HG03175 (cell line): ENCODE measurements at regions not wholly inside any gene's neighbourhood (a gene's known extent, or its start where the extent isn't known, plus 50 kb on each side); places are given as distances from the start of the nearest gene placed in this dataset.
"Not testable (repeated sequence)": the region's sequence is repeated elsewhere in the genome, so short reads cannot be mapped to it uniquely, and the experiment has no call there.

Source experiments
- ATAC-seq: cut with Tn5 transposase; IDR thresholded peaks from one replicate; pipeline ENCODE4 v1.9.1; 2021; ENCODE audit warnings: mild to moderate bottlenecking, moderate library complexity; ENCODE audit not compliant: unreplicated experiment

- no peak for ATAC-seq
These were observed 719.7 kb upstream of the BCHE start for GRCh38 chr3:166556955-166557354.

DNA sequence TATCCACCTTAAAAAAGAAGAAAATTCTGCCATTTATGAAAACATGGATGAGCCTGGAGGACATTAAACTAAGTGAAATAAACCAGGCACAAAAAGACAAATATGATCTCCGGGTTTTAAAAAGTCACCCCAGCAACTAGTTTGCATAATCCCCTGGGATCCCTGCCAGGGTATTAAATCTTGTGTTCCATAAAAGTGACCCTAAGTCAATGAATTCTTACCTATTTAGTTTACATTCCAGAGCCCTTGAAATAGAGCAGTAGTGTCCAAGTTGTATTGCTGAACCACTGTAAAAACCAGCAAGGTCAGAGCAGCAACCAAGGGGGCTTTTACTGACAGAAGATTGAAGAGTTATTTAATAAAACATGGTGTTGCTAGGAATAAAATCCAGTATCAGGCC is 716.8 kb upstream of the BCHE start:
- no peak for ATAC-seq

- no peak for ATAC-seq
These were observed 696.5 kb upstream of the BCHE start for GRCh38 chr3:166533740-166534139.

DNA sequence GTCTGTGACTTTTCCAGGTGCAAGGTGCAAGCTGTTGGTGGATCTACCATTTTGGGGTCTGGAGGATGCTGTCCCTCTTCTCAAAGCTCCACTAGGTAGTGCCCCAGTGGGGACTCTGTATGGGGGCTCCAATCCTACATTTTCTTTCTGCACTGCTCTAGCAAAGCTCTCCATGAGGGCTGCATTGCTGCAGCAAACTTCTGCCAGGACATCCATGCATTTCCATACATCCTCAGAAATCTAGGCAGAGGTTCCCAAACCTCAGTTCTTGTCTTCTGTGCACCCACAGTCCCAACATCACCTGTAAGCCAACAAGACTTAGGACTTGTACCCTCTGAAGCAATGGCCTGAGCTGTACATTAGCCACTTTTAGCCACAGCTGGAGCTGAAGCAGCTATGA is 694.5 kb upstream of the BCHE start:
- ATAC-seq: no peak

GRCh38 chr3:166527325-166527724 is 690.1 kb upstream of the BCHE start:
- ATAC-seq: no peak

DNA sequence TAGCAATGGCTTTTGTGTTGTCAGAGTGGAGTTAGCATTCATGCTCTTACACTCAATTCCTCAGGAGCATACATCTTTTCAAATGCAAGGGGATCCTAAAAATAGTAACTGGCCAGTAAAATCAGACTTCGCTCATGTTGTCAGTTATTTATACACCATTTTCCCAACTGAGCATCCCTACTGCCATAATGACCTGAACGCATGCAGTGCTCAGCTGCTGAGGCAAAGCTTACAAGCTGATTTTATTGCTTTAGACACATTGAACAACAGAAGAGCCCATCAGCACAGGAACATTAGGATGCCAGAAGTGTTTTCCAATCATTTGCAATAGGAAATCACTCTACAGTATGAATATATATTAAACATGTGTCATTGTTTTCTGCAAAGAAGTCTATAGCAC is 689.7 kb upstream of the BCHE start:
- ATAC-seq: no peak

GRCh38 chr3:166522017-166522416 is 684.8 kb upstream of the BCHE start:
- ATAC-seq: no peak

GRCh38 chr3:166519443-166519842 is 682.2 kb upstream of the BCHE start:
- no peak for ATAC-seq

GRCh38 chr3:166518040-166518439 is 680.8 kb upstream of the BCHE start:
- ATAC-seq: no peak

- ATAC-seq: no peak
These were observed 673.2 kb upstream of the BCHE start for GRCh38 chr3:166510382-166510781.

- ATAC-seq: not testable (repeated sequence)
These were observed 663.2 kb upstream of the BCHE start for GRCh38 chr3:166500420-166500819.

GRCh38 chr3:166499636-166500035 is 662.4 kb upstream of the BCHE start:
- no peak for ATAC-seq

- no peak for ATAC-seq
These were observed 661.2 kb upstream of the BCHE start for GRCh38 chr3:166498446-166498845.

- no peak for ATAC-seq
These were observed 652.6 kb upstream of the BCHE start for GRCh38 chr3:166489826-166490225.

DNA sequence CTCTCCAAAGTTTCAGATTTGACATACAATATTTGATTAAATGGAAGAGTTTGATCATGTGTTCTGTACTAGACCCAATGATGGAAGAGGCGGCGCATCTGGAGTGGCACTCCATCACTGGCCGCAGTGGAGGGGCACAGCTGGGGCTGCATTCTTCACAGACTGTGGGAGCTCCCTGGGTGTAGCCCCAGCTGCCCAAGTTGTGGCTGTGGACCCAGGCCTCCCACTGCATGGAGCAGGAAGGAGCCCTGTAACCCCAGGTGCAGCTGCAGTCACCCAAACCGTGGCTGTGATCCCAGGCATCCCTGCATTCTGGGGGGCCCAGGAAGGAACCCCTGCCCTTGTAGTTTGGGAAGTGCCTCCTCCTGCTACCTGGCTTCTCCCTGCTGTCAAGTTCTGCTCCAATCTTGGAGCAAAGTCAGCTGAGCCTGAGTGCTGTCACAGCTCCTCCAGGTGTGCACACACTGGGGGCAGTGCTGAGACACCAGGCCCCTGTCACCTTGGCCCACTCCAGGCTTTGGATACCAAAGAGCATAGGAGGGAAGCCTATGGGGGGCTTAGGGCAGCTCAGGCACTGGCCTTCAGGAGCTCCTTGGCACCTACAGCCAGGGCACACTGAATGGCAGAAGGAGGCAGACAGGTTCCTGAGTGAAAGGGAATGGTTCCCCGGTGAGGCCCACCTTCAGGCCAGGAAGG is 651.9 kb upstream of the BCHE start:
- no peak for ATAC-seq

DNA sequence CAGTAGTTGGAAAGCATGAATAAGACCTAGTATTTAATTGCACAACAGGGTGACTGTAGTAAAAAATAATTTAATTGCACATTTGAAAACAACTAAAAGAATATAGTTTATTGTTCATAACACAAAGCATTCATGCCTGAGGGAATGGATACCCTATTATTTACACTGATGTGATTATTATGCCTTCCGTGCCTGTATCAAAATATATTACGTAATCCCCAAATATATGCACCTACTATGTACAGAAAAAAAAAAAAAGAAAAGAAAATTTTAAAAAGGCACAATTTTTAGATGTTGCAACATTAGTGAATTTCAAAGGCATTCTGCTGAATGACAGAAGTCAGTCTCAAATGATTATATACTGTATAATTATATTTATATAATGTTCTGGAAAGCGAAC is 647.2 kb upstream of the BCHE start:
- no peak for ATAC-seq

DNA sequence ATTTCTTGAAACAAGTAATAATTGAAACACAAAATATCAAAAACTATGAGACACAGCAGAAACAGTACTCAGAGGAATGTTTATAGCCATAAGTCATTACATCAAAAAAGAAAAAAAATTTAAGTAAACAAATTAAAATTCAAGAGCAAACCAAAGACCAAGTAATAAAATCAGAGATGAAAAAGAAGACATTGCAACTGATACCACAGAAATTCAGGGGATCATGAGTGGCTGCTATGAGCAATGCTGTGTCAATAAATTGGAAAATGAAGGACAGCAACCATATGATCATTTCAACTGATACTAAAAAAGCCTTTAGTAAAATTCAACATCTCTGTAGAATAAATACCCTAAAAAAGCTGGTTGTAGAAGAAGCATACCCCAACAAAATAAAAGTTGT is 644.1 kb upstream of the BCHE start:
- no peak for ATAC-seq

DNA sequence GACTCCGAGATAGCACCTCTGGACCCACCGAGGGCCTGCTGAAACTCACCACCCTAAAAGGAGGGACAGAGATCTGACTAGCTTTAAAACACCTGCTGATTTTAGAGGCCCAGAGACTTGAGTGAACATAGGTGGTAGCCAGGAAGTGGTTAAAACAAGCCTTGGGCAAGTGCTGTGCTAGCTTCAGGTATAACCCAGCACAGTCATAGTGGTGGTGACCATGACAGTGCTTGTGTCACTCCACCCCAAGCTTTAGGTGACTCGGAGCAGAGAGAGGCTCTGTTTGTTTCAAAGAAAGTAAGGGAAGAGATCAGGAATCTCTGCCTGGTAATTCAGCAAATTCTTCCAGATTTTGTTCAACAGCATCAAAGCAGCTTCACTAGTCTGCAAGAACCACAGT is 641.1 kb upstream of the BCHE start:
- no peak for ATAC-seq

- no peak for ATAC-seq
These were observed 636.3 kb upstream of the BCHE start for GRCh38 chr3:166473501-166473900.

GRCh38 chr3:166472015-166472414 is 634.8 kb upstream of the BCHE start:
- ATAC-seq: no peak

DNA sequence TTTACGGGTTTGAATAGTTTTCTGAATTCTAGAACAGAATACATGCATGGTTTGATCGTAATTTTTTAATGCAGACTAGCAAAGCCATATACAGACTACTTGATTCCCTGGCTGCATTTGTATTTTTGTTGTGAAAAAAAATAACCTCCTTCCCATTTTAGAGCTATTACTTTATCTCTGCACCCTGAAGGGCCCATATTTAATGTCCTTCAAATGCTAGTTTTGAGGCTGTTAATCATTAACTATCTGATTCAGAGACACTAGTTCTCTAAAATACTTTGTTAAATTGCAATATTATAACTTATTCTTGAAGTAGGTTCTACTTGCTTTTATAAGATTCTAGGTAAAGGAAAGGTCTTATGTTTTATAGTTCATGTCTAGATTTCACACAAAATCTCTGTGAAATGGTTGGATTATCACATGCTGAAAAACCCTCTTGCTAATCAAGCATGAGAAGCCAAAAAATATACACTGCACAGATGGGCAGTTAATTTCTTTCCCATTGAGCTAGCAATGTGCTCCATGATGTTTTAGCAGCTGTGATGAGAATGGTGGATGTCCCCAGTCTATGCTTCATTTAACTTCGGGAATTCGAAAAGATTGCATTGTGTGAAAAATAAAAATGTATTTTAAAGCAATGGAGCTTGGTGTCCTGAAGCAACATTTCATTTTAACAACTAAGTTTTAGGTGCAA is 634.0 kb upstream of the BCHE start:
- ATAC-seq: no peak

DNA sequence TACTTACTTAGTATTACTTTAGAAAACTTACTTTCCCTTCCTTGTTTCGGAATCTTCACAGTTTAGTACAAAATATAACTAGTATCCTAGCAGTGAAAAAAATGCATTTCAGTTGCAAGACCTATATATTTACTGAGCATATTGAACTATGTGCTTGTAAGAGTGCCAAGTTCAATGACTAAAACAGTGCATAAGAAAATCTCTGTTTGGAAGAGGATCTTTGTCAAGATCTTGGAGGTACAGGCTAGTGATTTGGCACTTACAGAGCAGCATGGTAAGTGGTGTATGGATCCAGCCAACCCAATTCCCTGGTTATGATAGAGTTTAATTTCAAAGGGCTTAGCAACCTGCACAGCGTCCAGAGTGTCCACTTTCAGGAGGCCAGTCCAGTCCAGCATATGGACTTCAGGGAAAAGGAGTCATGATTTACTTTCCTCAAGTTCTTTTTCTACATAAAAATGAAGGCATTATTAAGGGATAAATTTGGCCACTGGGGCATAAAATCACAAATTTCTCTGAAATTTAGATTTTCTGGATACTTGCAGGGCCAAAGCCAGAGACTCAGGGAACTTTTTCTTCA is 625.8 kb upstream of the BCHE start:
- no peak for ATAC-seq
